ENCODE measurements at regions not wholly inside any gene's neighbourhood (a gene's known extent, or its start where the extent isn't known, plus 50 kb on each side); places are given as distances from the start of the nearest gene placed in this dataset.

- TF ChIP-seq EZH2 (IDR thresholded peaks at IDR 0.05) (no peak), FOSL1 (IDR thresholded peaks at IDR 0.05; ENCODE audit: low read depth) (no peak)
These were observed 482.2 kb downstream of the SQOR start for GRCh38 chr15:46117071-46117470.

Measured in HCT116 (cell line).